ENCODE measurements at regions not wholly inside any gene's neighbourhood (a gene's known extent, or its start where the extent isn't known, plus 50 kb on each side); places are given as distances from the start of the nearest gene placed in this dataset.
"Not testable (repeated sequence)": the region's sequence is repeated elsewhere in the genome, so short reads cannot be mapped to it uniquely, and the experiment has no call there.

- ChIA-PET CTCF (interaction anchor here (2.5 kb wide), 1 partner anchor 9 kb away, joined by 8 read pairs; no protein-coding TSS in a partner anchor), POLR2A (no interaction called here)
- no peak for TF ChIP-seq CTCF (IDR thresholded peaks at IDR 0.05; ENCODE audit: control extremely low read depth, extremely low read depth, low read depth, missing control alignments)
- DNase-seq (ENCODE audit: extremely low spot score), result no peak
These were observed 133.5 kb upstream of the MED14 start for GRCh38 chrX:40868868-40869267.

DNA sequence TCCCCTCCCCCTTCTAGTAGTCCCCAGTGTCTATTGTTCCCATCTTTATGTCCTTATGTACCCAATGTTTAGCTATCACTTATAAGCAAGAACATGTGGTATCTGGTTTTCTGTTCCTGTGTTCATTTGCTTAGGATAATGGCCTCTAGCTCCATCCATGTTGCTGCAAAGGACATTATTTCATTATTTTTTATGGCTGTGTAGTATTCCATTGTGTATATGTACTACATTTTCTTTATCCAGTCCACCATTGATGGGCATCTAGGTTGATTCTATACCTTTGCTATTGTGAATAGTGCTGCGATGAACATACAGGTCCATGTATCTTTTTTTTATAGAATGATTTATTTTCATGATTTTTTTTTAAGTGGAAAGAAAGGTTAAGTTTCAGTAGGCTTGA, 135.6 kb upstream of the MED14 start:
- POLR2A ChIA-PET, result interaction anchor here (0.6 to 1.3 kb wide), 2 partner anchors 214 to 309 kb away, joined by 3 to 7 read pairs; partner anchors contain the start of gene USP9X
- CTCF ChIA-PET, result interaction anchor here (0.8 to 1.5 kb wide), 3 partner anchors 9 to 327 kb away, joined by 3 to 5 read pairs (median 4); no protein-coding TSS in a partner anchor
- DNase-seq (ENCODE audit: extremely low spot score), result not testable (repeated sequence)

- TF ChIP-seq CTCF (IDR thresholded peaks at IDR 0.05; ENCODE audit: control extremely low read depth, extremely low read depth, low read depth, missing control alignments), result no peak
- ChIA-PET CTCF (interaction anchor here (0.8 to 1.5 kb wide), 3 partner anchors 8 to 328 kb away, joined by 3 to 5 read pairs (median 4); no protein-coding TSS in a partner anchor), POLR2A (interaction anchor here (0.5 to 1.3 kb wide), 3 partner anchors 214 to 481 kb away, joined by 3 to 7 read pairs (median 5); partner anchors contain the start of gene USP9X)
- peak; percentile 45 for DNase-seq (ENCODE audit: extremely low spot score)
These were observed 136.2 kb upstream of the MED14 start for GRCh38 chrX:40871385-40872082.

DNA sequence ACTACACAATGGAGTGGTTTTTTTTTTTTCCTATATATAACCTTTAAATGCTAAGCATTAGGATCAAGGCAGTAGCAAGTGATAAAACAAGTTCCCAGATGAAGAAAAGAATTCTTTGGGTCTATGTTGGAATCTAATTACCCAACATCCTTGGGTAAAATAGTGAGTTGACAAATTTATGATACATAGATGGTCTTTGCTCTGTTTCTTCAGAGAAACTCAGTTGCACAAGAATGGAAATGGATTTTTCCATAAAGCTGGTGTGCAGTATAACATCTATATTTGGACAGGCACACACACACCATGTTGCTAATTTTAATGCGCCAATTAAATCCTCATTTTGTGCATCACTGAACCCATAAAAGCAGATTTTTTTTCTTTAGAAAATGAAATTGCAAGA, 137.0 kb upstream of the MED14 start:
- DNase-seq (ENCODE audit: extremely low spot score), result no peak
- ChIA-PET CTCF (no interaction called here), POLR2A (interaction anchor here (1.3 kb wide), 1 partner anchor 213 kb away, joined by 7 read pairs; the partner anchor contains the start of gene USP9X)
- no peak for TF ChIP-seq CTCF (IDR thresholded peaks at IDR 0.05; ENCODE audit: control extremely low read depth, extremely low read depth, low read depth, missing control alignments)

- CTCF ChIA-PET, result interaction anchor here (2.0 kb wide), 1 partner anchor 81 kb away, joined by 4 read pairs; no protein-coding TSS in a partner anchor
- POLR2A ChIA-PET, result no interaction called here
- no peak for TF ChIP-seq CTCF (IDR thresholded peaks at IDR 0.05; ENCODE audit: control extremely low read depth, extremely low read depth, low read depth, missing control alignments)
These were observed 140.1 kb upstream of the MED14 start for GRCh38 chrX:40875476-40875875.

DNA sequence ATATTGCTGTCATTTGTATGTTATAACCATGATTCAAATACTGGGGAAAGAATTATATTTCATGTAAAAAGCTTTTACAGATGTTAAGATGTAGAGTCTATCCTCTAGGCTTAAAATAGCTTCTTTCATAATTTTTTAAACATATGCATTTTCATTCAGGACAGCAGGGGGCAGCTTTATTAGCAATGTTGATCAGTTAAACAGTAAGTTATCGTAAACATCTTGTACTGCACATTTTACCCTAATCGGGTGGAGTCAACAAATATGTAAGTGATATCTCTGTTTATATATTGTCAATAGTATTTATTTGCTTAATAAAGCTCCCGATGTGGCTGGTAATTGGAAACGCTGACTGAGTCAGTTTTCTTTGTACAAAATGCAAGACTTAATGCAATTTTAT, 142.5 kb upstream of the MED14 start:
- DNase-seq (ENCODE audit: extremely low spot score), result no peak

More at GRCh38 chrX:40875476-40875875, 140.1 kb upstream of the MED14 start:
- no peak for DNase-seq (ENCODE audit: extremely low spot score)

More for the DNA sequence above, 142.5 kb upstream of the MED14 start:
- ChIA-PET CTCF (interaction anchor here (1.1 to 1.6 kb wide), 3 partner anchors 10 to 44 kb away, joined by 3 to 8 read pairs (median 3); no protein-coding TSS in a partner anchor), POLR2A (no interaction called here)
- no peak for TF ChIP-seq CTCF (IDR thresholded peaks at IDR 0.05; ENCODE audit: control extremely low read depth, extremely low read depth, low read depth, missing control alignments)

All from GM10248 (cell line).